Ovary (tissue), 7 donors: ENCODE measurements at regions not wholly inside any gene's neighbourhood (a gene's known extent, or its start where the extent isn't known, plus 50 kb on each side); places are given as distances from the start of the nearest gene placed in this dataset.

ENCODE experiments used
- DNase-seq, 5 donors: peaks; one replicate each; pipeline ENCODE4 v3.0.0-alpha.2; 2019 to 2020
- H3K27ac ChIP-seq, 2 donors: fragments of 200-600 bp; one replicate each; pipeline versions ENCODE4 v1.5.1 to v1.8.0; 2019 to 2022
- H3K27me3 ChIP-seq: fragments of 200-600 bp; one replicate; pipeline ENCODE4 v1.8.0; 2022
- H3K36me3 ChIP-seq: fragments of 200-600 bp; sonication (generic); one replicate; pipeline ENCODE4 v1.5.1; 2019
- H3K4me1 ChIP-seq: one replicate; pipeline ENCODE4 v1.8.1; 2013; ENCODE audit warnings: mild to moderate bottlenecking, moderate library complexity; ENCODE audit not compliant: insufficient read depth
- H3K4me3 ChIP-seq: fragments of 200-600 bp; sonication (generic); one replicate; pipeline ENCODE4 v1.5.1; 2017
- H3K9me3 ChIP-seq, 2 donors: fragments of 200-600 bp in 1 of 2; sonication (generic) in 1 of 2; one replicate each; pipeline versions ENCODE4 v1.5.1 to v1.8.1; 2013 to 2019; ENCODE audit warnings: mild to moderate bottlenecking in 1 of 2, moderate library complexity in 1 of 2
- EP300 ChIP-seq: sonication (generic); formaldehyde crosslinking; IDR thresholded peaks from one replicate; pipeline ENCODE4 v1.6.1; 2017; ENCODE audit warnings: antibody characterized with exemption
- POLR2A ChIP-seq: fragments of 450-650 bp; IDR thresholded peaks from one replicate; pipeline ENCODE4 v1.6.1; 2017; ENCODE audit warnings: antibody characterized with exemption, mild to moderate bottlenecking, moderate library complexity
- WGBS, 3 donors: extraction: QIAGEN DNeasy Blood & Tissue Kit in 1 of 3; methylation state at CpG; one replicate each; pipeline versions ENCODE4 v1.1.5 to v1.1.7; 2013 to 2017; 5-methylcytosine and 5-hydroxymethylcytosine counted together
- intact Hi-C, 4 donors: fragments of 100-400 bp; cut with DNase I; formaldehyde crosslinking; loops; one replicate each; pipeline versions ENCODE4 v1.11.0 to v1.15.1; 2022 to 2023
- TF ChIP-seq, protein P1 (sequence below), 3 donors: fragments of 450-650 bp in 2 of 3; fragments of 200-600 bp in 1 of 3; IDR thresholded peaks; one replicate each; pipeline versions ENCODE4 v1.5.1 to v1.8.0; 2016 to 2022; ENCODE audit warnings: antibody characterized with exemption in 3 of 3, mild to moderate bottlenecking in 1 of 3
- donor health status: DM: no; HTN: no; CAD: no; lungs with moderate emphysema.
- donor health status: DM: no; HTN: no; CAD: no.
- donor health status: Bipolar disorder and iron deficiency.
- donor health status: DM: no; HTN: no; CAD: no.
- donor health status: DM: yes; HTN: yes; CAD: no.

- 77 to 87% (median 83%) methylated on average over 6 of the region's 6 CpGs for WGBS, 3 donors
- H3K36me3 ChIP-seq: no peaks in the 10 kb centered on the region
- no peaks in the 10 kb centered on the region for H3K27me3 ChIP-seq
- no peak overlapping the region for H3K27ac ChIP-seq
- TF ChIP-seq EP300: no peak
- no peak for TF ChIP-seq POLR2A
- TF ChIP-seq, protein P1, sequence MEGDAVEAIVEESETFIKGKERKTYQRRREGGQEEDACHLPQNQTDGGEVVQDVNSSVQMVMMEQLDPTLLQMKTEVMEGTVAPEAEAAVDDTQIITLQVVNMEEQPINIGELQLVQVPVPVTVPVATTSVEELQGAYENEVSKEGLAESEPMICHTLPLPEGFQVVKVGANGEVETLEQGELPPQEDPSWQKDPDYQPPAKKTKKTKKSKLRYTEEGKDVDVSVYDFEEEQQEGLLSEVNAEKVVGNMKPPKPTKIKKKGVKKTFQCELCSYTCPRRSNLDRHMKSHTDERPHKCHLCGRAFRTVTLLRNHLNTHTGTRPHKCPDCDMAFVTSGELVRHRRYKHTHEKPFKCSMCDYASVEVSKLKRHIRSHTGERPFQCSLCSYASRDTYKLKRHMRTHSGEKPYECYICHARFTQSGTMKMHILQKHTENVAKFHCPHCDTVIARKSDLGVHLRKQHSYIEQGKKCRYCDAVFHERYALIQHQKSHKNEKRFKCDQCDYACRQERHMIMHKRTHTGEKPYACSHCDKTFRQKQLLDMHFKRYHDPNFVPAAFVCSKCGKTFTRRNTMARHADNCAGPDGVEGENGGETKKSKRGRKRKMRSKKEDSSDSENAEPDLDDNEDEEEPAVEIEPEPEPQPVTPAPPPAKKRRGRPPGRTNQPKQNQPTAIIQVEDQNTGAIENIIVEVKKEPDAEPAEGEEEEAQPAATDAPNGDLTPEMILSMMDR (IDR thresholded peaks at IDR 0.05): no peak
- intact Hi-C loops: no loop called here
- H3K4me1 ChIP-seq: no peaks in the 10 kb centered on the region
- no peak overlapping the region for H3K4me3 ChIP-seq
- no peak for DNase-seq
- H3K9me3 ChIP-seq: no peaks in the 10 kb centered on the region
Measured at GRCh38 chr6:91879386-91879995, 1292.6 kb upstream of the MAP3K7 start.

- Histone ChIP-seq H3K27me3 (no peaks in the 10 kb centered on the region), H3K4me1 (no peaks in the 10 kb centered on the region), H3K4me3 (no peak overlapping the region), H3K9me3 (no peaks in the 10 kb centered on the region), H3K36me3 (no peaks in the 10 kb centered on the region), H3K27ac (no peak overlapping the region)
- TF ChIP-seq EP300: no peak
- TF ChIP-seq POLR2A: no peak
- TF ChIP-seq, protein P1 (IDR thresholded peaks at IDR 0.05): no peak
- intact Hi-C loops: no loop called here
- no peak for DNase-seq
- 84 to 92% (median 89%) methylated on average over 1 of the region's 1 CpG for WGBS, 3 donors
Measured at GRCh38 chr6:91877994-91878393, 1291.1 kb upstream of the MAP3K7 start.

GRCh38 chr6:91874971-91875370 is 1288.1 kb upstream of the MAP3K7 start:
- Histone ChIP-seq H3K27me3 (no peaks in the 10 kb centered on the region), H3K9me3 (no peaks in the 10 kb centered on the region), H3K4me1 (no peaks in the 10 kb centered on the region), H3K36me3 (no peaks in the 10 kb centered on the region), H3K4me3 (no peak overlapping the region), H3K27ac (no peak overlapping the region)
- TF ChIP-seq EP300 (no peak), POLR2A (no peak)
- TF ChIP-seq, protein P1 (IDR thresholded peaks at IDR 0.05): no peak
- DNase-seq: no peak
- intact Hi-C loops: no loop called here
- WGBS, 3 donors: 90 to 92% (median 91%) methylated on average over 3 of the region's 3 CpGs

DNA sequence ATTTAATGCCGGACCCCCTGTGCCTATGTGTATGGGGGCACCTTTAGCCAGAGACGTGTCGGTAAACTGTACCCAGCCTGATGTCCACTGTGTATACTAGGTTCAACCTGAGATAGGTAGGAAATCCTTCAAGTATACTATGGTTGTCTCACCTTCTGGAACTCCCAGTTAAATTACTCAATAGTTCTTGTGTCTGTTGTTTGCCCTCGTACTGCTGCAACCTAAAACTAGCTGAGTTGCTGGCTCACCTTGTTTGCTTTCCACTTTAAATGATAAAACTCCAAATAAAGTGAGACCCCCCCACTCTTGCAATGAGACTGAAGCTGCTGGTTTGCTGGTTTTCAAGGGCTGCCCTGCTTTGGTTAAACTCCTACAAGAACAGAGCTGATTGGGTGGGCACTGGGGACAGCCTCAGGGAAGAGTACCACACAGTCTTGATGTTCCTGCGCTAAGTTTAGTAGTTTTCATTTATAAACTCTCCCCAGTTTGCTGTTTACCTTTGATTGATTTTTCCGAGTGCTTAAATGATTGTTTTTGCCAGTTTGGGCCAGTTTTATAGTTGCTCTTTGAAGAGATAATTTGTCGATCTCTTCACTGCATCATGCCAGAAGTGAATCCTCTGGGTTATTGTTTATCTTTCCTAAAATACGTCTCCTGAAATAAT is 1281.8 kb upstream of the MAP3K7 start:
- 91 to 92% (median 91%) methylated on average over 8 of the region's 8 CpGs for WGBS, 3 donors
- Histone ChIP-seq H3K9me3 (no peaks in the 10 kb centered on the region), H3K27me3 (no peaks in the 10 kb centered on the region), H3K4me3 (no peak overlapping the region), H3K27ac (no peak overlapping the region), H3K4me1 (no peaks in the 10 kb centered on the region), H3K36me3 (no peaks in the 10 kb centered on the region)
- DNase-seq: no peak
- no peak for TF ChIP-seq EP300
- TF ChIP-seq POLR2A: no peak
- TF ChIP-seq, protein P1 (IDR thresholded peaks at IDR 0.05): no peak
- intact Hi-C loops: no loop called here
